ENCODE measurements at regions not wholly inside any gene's neighbourhood (a gene's known extent, or its start where the extent isn't known, plus 50 kb on each side); places are given as distances from the start of the nearest gene placed in this dataset.

GRCh38 chr20:1721687-1722512 lies 64.3 kb upstream of the SIRPG start:
- H3K9me3 Mint-ChIP-seq: peaks cover 6 to 7% (median 7%) of the 10 kb centered on the region in 3 donors
- peaks cover 9 to 20% (median 14%) of the 10 kb centered on the region in 3 donors for H3K4me1 Mint-ChIP-seq
- H3K4me3 Mint-ChIP-seq: peak overlapping the region in 1 of 4 donors; percentile 86
- H3K36me3 Mint-ChIP-seq: peaks cover 2% of the 10 kb centered on the region
- peak overlapping the region in 2 of 3 donors; percentile 17 to 88 for H3K27ac Mint-ChIP-seq
- H3K27me3 Mint-ChIP-seq: no peaks in the 10 kb centered on the region

- H3K4me3 Mint-ChIP-seq: no peak overlapping the region
- no peaks in the 10 kb centered on the region for H3K27me3 Mint-ChIP-seq
- H3K36me3 Mint-ChIP-seq: peaks cover 2% of the 10 kb centered on the region
- H3K27ac Mint-ChIP-seq: peak overlapping the region in 1 of 3 donors; percentile 12
- peaks cover 9 to 20% (median 20%) of the 10 kb centered on the region in 3 donors for H3K4me1 Mint-ChIP-seq
- H3K9me3 Mint-ChIP-seq: peaks cover 6 to 7% (median 7%) of the 10 kb centered on the region in 3 donors
Measured at GRCh38 chr20:1720845-1721475, 63.4 kb upstream of the SIRPG start.

- Mint-ChIP-seq H3K36me3 (peaks cover 3% of the 10 kb centered on the region), H3K27me3 (no peaks in the 10 kb centered on the region), H3K4me1 (peaks cover 11 to 20% (median 20%) of the 10 kb centered on the region in 3 donors), H3K27ac (no peak overlapping the region), H3K4me3 (no peak overlapping the region), H3K9me3 (peaks cover 6 to 9% (median 7%) of the 10 kb centered on the region in 3 donors)
Measured at GRCh38 chr20:1720226-1720625, 62.6 kb upstream of the SIRPG start.

- peak overlapping the region in 1 of 3 donors; percentile 46 for H3K27ac Mint-ChIP-seq
- H3K27me3 Mint-ChIP-seq: peaks cover 3% of the 10 kb centered on the region
- H3K9me3 Mint-ChIP-seq: peaks cover 0 to 6% (median 4%) of the 10 kb centered on the region in 3 donors
- H3K36me3 Mint-ChIP-seq: peaks cover 3% of the 10 kb centered on the region
- peaks cover 11 to 20% (median 16%) of the 10 kb centered on the region in 3 donors for H3K4me1 Mint-ChIP-seq
- H3K4me3 Mint-ChIP-seq: no peak overlapping the region
Measured at GRCh38 chr20:1718604-1719384, 61.2 kb upstream of the SIRPG start.

GRCh38 chr20:1712634-1713624 lies 55.4 kb upstream of the SIRPG start:
- Mint-ChIP-seq H3K27ac (no peak overlapping the region), H3K4me1 (peaks cover 2 to 9% (median 4%) of the 10 kb centered on the region in 3 donors), H3K36me3 (peaks cover 2% of the 10 kb centered on the region), H3K9me3 (peaks cover 0 to 4% (median 2%) of the 10 kb centered on the region in 3 donors), H3K4me3 (no peak overlapping the region), H3K27me3 (peaks cover 12% of the 10 kb centered on the region)

- H3K4me1 Mint-ChIP-seq: peaks cover 2 to 12% (median 9%) of the 10 kb centered on the region in 3 donors
- no peak overlapping the region for H3K4me3 Mint-ChIP-seq
- no peak overlapping the region for H3K27ac Mint-ChIP-seq
- peaks cover 2% of the 10 kb centered on the region for H3K36me3 Mint-ChIP-seq
- H3K27me3 Mint-ChIP-seq: peaks cover 15% of the 10 kb centered on the region
- H3K9me3 Mint-ChIP-seq: peaks cover 0 to 4% (median 2%) of the 10 kb centered on the region in 3 donors
Measured at GRCh38 chr20:1711826-1712601, 54.4 kb upstream of the SIRPG start.

- Mint-ChIP-seq H3K4me3 (peak overlapping the region in 1 of 4 donors; percentile 59), H3K27me3 (peaks cover 15% of the 10 kb centered on the region), H3K27ac (no peak overlapping the region), H3K9me3 (peaks cover 0 to 4% (median 2%) of the 10 kb centered on the region in 3 donors), H3K4me1 (peaks cover 2 to 11% (median 7%) of the 10 kb centered on the region in 3 donors), H3K36me3 (peaks cover 2% of the 10 kb centered on the region)
Measured at GRCh38 chr20:1711266-1711665, 53.7 kb upstream of the SIRPG start.

GRCh38 chr20:1710484-1710883 lies 52.9 kb upstream of the SIRPG start:
- peaks cover 0 to 11% (median 7%) of the 10 kb centered on the region in 3 donors for H3K4me1 Mint-ChIP-seq
- no peak overlapping the region for H3K27ac Mint-ChIP-seq
- peaks cover under 1% of the 10 kb centered on the region for H3K36me3 Mint-ChIP-seq
- H3K4me3 Mint-ChIP-seq: no peak overlapping the region
- peaks cover 0 to 4% (median 0%) of the 10 kb centered on the region in 3 donors for H3K9me3 Mint-ChIP-seq
- peaks cover 15% of the 10 kb centered on the region for H3K27me3 Mint-ChIP-seq

- H3K27ac Mint-ChIP-seq: no peak overlapping the region
- H3K9me3 Mint-ChIP-seq: peaks cover 0 to 2% (median 0%) of the 10 kb centered on the region in 3 donors
- H3K27me3 Mint-ChIP-seq: peaks cover 13% of the 10 kb centered on the region
- peaks cover 0 to 15% (median 10%) of the 10 kb centered on the region in 3 donors for H3K4me1 Mint-ChIP-seq
- H3K36me3 Mint-ChIP-seq: no peaks in the 10 kb centered on the region
- peak overlapping the region in 2 of 4 donors; percentile 4 to 7 for H3K4me3 Mint-ChIP-seq
Measured at GRCh38 chr20:1707588-1708449, 50.2 kb upstream of the SIRPG start.
